NT2/D1 (cell line): ENCODE measurements at regions not wholly inside any gene's neighbourhood (a gene's known extent, or its start where the extent isn't known, plus 50 kb on each side); places are given as distances from the start of the nearest gene placed in this dataset.

ENCODE experiments used
- SUZ12 ChIP-seq: IDR thresholded peaks from 2 replicates; pipeline ENCODE4 v1.6.1; 2011; ENCODE audit not compliant: insufficient read length, insufficient read depth; ENCODE audit errors: extremely low read depth
- YY1 ChIP-seq: IDR thresholded peaks from 2 replicates; pipeline ENCODE4 v1.6.1; 2011; ENCODE audit not compliant: insufficient read length, insufficient read depth
- ZNF274 ChIP-seq: IDR thresholded peaks from 2 replicates; pipeline ENCODE4 v1.6.1; 2011; ENCODE audit warnings: mild to moderate bottlenecking, low read depth, low read length

DNA sequence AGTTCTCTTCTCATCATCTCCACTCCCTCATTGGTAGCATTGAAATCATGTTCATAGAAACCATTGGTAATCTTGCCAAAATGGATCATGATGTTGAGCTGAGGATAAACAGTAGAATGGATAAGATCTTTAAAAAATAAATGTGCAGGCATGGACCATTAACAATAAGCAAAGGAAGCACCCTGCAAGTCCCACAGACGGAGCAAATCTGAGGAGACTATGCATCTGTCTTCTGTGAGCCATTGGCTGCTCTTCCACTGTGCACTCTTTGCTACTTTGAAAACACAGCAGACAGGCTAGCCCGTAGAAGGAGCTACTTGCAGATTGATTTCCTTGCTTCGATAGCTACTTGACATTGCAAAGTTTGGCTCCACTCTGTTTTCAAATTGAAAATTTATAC is 535.0 kb downstream of the PKHD1 start:
- TF ChIP-seq SUZ12 (no peak), ZNF274 (no peak), YY1 (no peak)
